Lung (tissue), 11 donors: ENCODE measurements at regions not wholly inside any gene's neighbourhood (a gene's known extent, or its start where the extent isn't known, plus 50 kb on each side); places are given as distances from the start of the nearest gene placed in this dataset.

Source experiments
- ATAC-seq: fragments of 200-7000 bp; cut with Tn5 transposase; one replicate; pipeline ENCODE4 v1.9.1; 2020; ENCODE audit warnings: moderate number of reproducible peaks; ENCODE audit not compliant: insufficient read depth, low FRiP score
- DNase-seq, 3 donors: peaks; one replicate each; pipeline ENCODE4 v3.0.0-alpha.2; 2013 to 2017
- H3K27ac ChIP-seq, 2 donors: one replicate each; pipeline ENCODE4 v1.5.1; 2013; ENCODE audit warnings: mild to moderate bottlenecking in 2 of 2, moderate library complexity in 2 of 2, control low read depth in 1 of 2, inconsistent platforms in 1 of 2, low read depth in 1 of 2, low read length in 1 of 2
- H3K27me3 ChIP-seq, 3 donors: one replicate each; pipeline ENCODE4 v1.5.1; 2013; ENCODE audit warnings: low read length in 2 of 3; ENCODE audit not compliant: control insufficient read depth in 3 of 3, insufficient read depth in 3 of 3
- H3K36me3 ChIP-seq, 4 donors: one replicate each; pipeline ENCODE4 v1.5.1; 2013; ENCODE audit warnings: low read length in 4 of 4, mild to moderate bottlenecking in 1 of 4, moderate library complexity in 1 of 4; ENCODE audit not compliant: control insufficient read depth in 4 of 4, insufficient read depth in 4 of 4
- H3K4me1 ChIP-seq, 5 donors: one replicate each; pipeline ENCODE4 v1.5.1; 2013; ENCODE audit warnings: low read length in 5 of 5, mild to moderate bottlenecking in 2 of 5, moderate library complexity in 1 of 5; ENCODE audit not compliant: control insufficient read depth in 5 of 5, insufficient read depth in 5 of 5
- H3K4me3 ChIP-seq: one replicate; pipeline ENCODE4 v1.5.1; 2013; ENCODE audit warnings: mild to moderate bottlenecking, control low read depth, moderate library complexity
- H3K9ac ChIP-seq, 2 donors: one replicate each; pipeline ENCODE4 v1.5.1; 2013; ENCODE audit warnings: low read length in 2 of 2, control low read depth in 1 of 2; ENCODE audit not compliant: insufficient read depth in 1 of 2
- H3K9me3 ChIP-seq, 4 donors: one replicate each; pipeline ENCODE4 v1.5.1; 2013; ENCODE audit warnings: low read length in 3 of 4, mild to moderate bottlenecking in 1 of 4, moderate library complexity in 1 of 4; ENCODE audit not compliant: control insufficient read depth in 4 of 4, insufficient read depth in 3 of 4
- WGBS, 2 donors: extraction: QIAGEN DNeasy Blood & Tissue Kit; methylation state at CpG; one replicate each; pipeline ENCODE4 v1.1.7; 2013; 5-methylcytosine and 5-hydroxymethylcytosine counted together
- TF ChIP-seq, protein P1 (sequence below): IDR thresholded peaks from 2 replicates; pipeline ENCODE4 v1.5.1; 2012; ENCODE audit warnings: mild to moderate bottlenecking; ENCODE audit errors: control extremely low read depth, extremely low read depth
- donor health status: control.
- donor health status: control.
- donor health status: Bipolar disorder and iron deficiency.
- donor health status: healthy.
- donor health status: DM: yes; HTN: yes; CAD: no.

DNA sequence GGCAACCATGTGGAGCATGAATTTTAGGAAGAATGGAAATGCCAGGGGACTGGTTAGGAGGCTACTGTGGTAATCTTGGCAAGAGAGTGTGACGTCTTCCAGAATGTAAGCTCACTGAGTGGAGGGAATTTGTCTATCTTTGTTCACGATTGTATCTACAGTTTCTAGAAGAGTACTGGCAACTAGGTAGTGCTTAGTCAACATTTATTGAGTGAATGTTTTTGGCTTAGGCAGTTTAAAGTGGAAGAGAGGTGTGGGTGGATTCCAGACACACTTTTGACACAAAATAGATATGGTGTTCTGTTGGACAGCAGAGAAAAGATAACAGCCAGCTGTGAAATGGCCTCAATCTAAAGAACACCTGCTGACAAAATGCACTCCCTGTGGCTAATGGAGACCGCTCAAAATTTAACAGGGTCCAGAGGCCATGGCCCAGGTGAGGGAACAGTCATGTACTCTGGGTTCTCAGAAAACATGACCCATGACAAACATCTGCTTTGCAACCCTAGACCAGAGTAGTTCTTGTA lies 139.3 kb downstream of the GPX5 start:
- Histone ChIP-seq H3K36me3 (no peaks in the 10 kb centered on the region), H3K9me3 (peaks cover 0 to 3% (median 0%) of the 10 kb centered on the region in 4 donors), H3K27ac (no peak overlapping the region), H3K27me3 (peaks cover 0 to 4% (median 0%) of the 10 kb centered on the region in 3 donors), H3K9ac (no peak overlapping the region), H3K4me3 (no peak overlapping the region), H3K4me1 (no peaks in the 10 kb centered on the region)
- ATAC-seq (no peak), DNase-seq (no peak)
- TF ChIP-seq, protein P1, sequence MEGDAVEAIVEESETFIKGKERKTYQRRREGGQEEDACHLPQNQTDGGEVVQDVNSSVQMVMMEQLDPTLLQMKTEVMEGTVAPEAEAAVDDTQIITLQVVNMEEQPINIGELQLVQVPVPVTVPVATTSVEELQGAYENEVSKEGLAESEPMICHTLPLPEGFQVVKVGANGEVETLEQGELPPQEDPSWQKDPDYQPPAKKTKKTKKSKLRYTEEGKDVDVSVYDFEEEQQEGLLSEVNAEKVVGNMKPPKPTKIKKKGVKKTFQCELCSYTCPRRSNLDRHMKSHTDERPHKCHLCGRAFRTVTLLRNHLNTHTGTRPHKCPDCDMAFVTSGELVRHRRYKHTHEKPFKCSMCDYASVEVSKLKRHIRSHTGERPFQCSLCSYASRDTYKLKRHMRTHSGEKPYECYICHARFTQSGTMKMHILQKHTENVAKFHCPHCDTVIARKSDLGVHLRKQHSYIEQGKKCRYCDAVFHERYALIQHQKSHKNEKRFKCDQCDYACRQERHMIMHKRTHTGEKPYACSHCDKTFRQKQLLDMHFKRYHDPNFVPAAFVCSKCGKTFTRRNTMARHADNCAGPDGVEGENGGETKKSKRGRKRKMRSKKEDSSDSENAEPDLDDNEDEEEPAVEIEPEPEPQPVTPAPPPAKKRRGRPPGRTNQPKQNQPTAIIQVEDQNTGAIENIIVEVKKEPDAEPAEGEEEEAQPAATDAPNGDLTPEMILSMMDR, result no peak
- 89 to 91% methylated on average over 3 of the region's 3 CpGs for WGBS, 2 donors

DNA sequence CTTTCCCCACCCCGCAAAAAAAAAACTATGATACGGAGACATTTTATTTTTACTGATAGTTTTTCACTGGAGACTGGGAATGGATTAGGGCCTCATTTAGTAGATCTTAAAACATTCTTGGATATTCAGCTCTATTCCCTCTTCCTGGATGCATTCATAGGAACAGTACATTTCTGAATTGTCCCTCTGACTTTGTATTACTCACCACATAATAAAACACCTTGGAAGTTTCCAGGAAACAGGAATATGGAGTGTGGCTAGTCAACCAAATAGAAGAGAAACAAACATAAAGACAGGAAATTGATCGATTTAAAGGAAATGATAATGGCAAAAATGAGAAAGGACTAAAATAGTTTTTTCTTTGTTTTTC lies 147.7 kb downstream of the GPX5 start:
- Histone ChIP-seq H3K27ac (no peak overlapping the region), H3K27me3 (peaks cover 0 to 11% (median 7%) of the 10 kb centered on the region in 3 donors), H3K9ac (no peak overlapping the region), H3K9me3 (no peaks in the 10 kb centered on the region), H3K4me3 (no peak overlapping the region), H3K36me3 (no peaks in the 10 kb centered on the region), H3K4me1 (peaks cover 0 to 9% (median 0%) of the 10 kb centered on the region in 5 donors)
- 60 to 63% methylated on average over 3 of the region's 3 CpGs for WGBS, 2 donors
- DNase-seq (no peak), ATAC-seq (no peak)
- TF ChIP-seq, protein P1, result no peak

GRCh38 chr6:28673787-28674671 lies 148.3 kb downstream of the GPX5 start:
- Histone ChIP-seq H3K9ac (peak overlapping the region in 1 of 2 donors; percentile 54), H3K4me1 (peaks cover 0 to 9% (median 0%) of the 10 kb centered on the region in 5 donors), H3K27me3 (peaks cover 0 to 11% (median 7%) of the 10 kb centered on the region in 3 donors), H3K36me3 (no peaks in the 10 kb centered on the region), H3K9me3 (no peaks in the 10 kb centered on the region), H3K27ac (no peak overlapping the region), H3K4me3 (no peak overlapping the region)
- DNase-seq (peak; percentile 77 to 87 (median 84)), ATAC-seq (peak; percentile 58)
- 2 to 3% methylated on average over 44 of the region's 44 CpGs for WGBS, 2 donors
- TF ChIP-seq, protein P1, result no peak
